HUES6 (cell line): ENCODE measurements at regions not wholly inside any gene's neighbourhood (a gene's known extent, or its start where the extent isn't known, plus 50 kb on each side); places are given as distances from the start of the nearest gene placed in this dataset.

Source experiments
- H3K27ac ChIP-seq: 2 replicates; pipeline ENCODE4 v1.7.0; 2013; ENCODE audit warnings: low read depth, mild to moderate bottlenecking, low read length, inconsistent platforms
- H3K27me3 ChIP-seq: 2 replicates; pipeline ENCODE4 v1.6.1; 2013; ENCODE audit warnings: low read length; ENCODE audit not compliant: control insufficient read depth, insufficient read depth
- H3K36me3 ChIP-seq: 2 replicates; pipeline ENCODE4 v1.6.1; 2013; ENCODE audit warnings: low read length; ENCODE audit not compliant: control insufficient read depth, insufficient read depth
- H3K4me1 ChIP-seq: 2 replicates; pipeline ENCODE4 v1.6.1; 2013; ENCODE audit warnings: low read length; ENCODE audit not compliant: control insufficient read depth, insufficient read depth
- H3K4me3 ChIP-seq: 2 replicates; pipeline ENCODE4 v1.5.1; 2013; ENCODE audit warnings: low read depth, low read length
- H3K9ac ChIP-seq: one replicate; pipeline ENCODE4 v1.6.1; 2013; ENCODE audit warnings: mild to moderate bottlenecking, low read length
- H3K9me3 ChIP-seq: 2 replicates; pipeline ENCODE4 v1.6.1; 2013; ENCODE audit warnings: low read depth, low read length; ENCODE audit not compliant: control insufficient read depth, insufficient read depth

- peaks cover 5% of the 10 kb centered on the region; the same call in 1 of the 2 replicates for H3K27me3 ChIP-seq
- H3K36me3 ChIP-seq, result no peaks in the 10 kb centered on the region
- H3K9me3 ChIP-seq, result no peaks in the 10 kb centered on the region; the same call in 1 of the 2 replicates
- H3K27ac ChIP-seq, result no peak overlapping the region
- peaks cover 22% of the 10 kb centered on the region for H3K4me1 ChIP-seq
- no peak overlapping the region for H3K4me3 ChIP-seq
- no peak overlapping the region for H3K9ac ChIP-seq
Measured at GRCh38 chrX:68995386-68995779, 166.6 kb downstream of the EFNB1 start.

- Histone ChIP-seq H3K4me1 (peaks cover 26% of the 10 kb centered on the region), H3K9me3 (no peaks in the 10 kb centered on the region; the same call in 1 of the 2 replicates), H3K4me3 (no peak overlapping the region), H3K27me3 (peaks cover 5% of the 10 kb centered on the region; the same call in 1 of the 2 replicates), H3K9ac (no peak overlapping the region), H3K36me3 (no peaks in the 10 kb centered on the region), H3K27ac (no peak overlapping the region)
Measured at GRCh38 chrX:68994891-68995255, 166.1 kb downstream of the EFNB1 start.

DNA sequence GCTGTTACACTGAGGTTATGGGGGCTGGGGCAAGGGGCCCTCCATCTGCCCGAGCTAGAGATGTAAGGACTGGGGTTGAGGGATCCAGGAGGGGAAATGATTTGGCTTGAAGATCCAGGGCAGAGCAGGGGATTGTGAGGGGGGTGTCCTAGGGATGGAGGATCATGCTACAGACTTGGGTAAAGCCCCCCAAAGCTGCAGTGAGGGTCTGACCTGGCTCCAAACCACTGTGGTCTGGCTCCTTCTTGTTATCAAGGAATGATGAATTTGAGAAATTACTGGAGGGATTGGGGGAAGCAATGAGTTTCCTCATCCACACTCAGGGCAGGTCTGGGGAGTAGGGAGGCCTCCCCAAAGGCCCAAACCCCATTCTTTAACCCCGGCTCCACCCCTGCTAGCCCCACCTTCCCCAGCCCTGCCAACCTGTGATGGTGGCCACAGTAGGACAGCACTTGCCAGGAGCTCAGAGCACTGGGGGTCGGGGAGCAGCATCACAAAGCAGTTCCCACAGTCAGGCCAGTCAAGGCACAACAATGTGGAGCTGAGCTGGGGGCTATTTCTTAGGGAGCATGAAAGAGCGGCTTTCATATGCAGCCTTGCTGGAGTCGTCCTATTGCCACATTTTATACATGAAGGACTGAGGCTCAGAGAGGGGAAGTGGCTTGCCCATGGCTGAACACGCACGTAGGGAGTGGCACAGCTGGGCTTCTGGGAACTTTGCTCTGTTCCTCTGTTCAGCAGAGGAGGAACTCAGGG lies 165.5 kb downstream of the EFNB1 start:
- Histone ChIP-seq H3K9ac (no peak overlapping the region), H3K27ac (no peak overlapping the region), H3K27me3 (peaks cover 5% of the 10 kb centered on the region; the same call in 1 of the 2 replicates), H3K36me3 (no peaks in the 10 kb centered on the region), H3K9me3 (no peaks in the 10 kb centered on the region; the same call in 1 of the 2 replicates), H3K4me3 (no peak overlapping the region), H3K4me1 (peaks cover 24% of the 10 kb centered on the region)

- H3K9me3 ChIP-seq, result peaks cover 5% of the 10 kb centered on the region
- H3K36me3 ChIP-seq, result no peaks in the 10 kb centered on the region
- no peak overlapping the region for H3K27ac ChIP-seq
- H3K4me3 ChIP-seq, result no peak overlapping the region
- no peak overlapping the region for H3K9ac ChIP-seq
- H3K4me1 ChIP-seq, result peaks cover 24% of the 10 kb centered on the region
- H3K27me3 ChIP-seq, result peaks cover 5% of the 10 kb centered on the region; the same call in 1 of the 2 replicates
Measured at GRCh38 chrX:68992821-68993397, 164.1 kb downstream of the EFNB1 start.

- Histone ChIP-seq H3K4me3 (no peak overlapping the region), H3K27ac (no peak overlapping the region), H3K4me1 (peaks cover 24% of the 10 kb centered on the region), H3K9ac (no peak overlapping the region), H3K27me3 (peaks cover 5% of the 10 kb centered on the region; the same call in 1 of the 2 replicates), H3K9me3 (peaks cover 5% of the 10 kb centered on the region), H3K36me3 (no peaks in the 10 kb centered on the region)
Measured at GRCh38 chrX:68991691-68992345, 163.0 kb downstream of the EFNB1 start.

DNA sequence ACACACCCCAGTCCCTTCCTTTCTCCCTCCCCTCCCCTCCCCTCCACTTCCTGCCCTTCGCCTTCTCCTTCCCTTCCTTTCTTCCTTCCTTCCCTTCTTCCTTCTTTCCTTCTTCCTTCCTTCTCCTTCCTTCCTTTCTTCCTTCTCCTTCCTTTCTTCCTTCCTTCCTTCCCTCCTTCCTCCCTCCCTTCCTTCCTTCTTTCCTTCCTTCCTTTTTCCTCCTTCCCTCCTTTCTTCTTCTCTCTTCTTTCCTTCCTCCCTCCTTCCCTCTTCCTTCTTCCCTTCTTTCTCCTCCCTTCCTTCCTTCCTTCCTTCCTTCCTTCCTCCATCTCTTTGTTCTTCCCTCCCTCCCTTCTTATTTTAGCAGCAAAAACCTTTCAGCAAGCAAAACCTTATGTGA lies 162.1 kb downstream of the EFNB1 start:
- Histone ChIP-seq H3K9me3 (peaks cover 5% of the 10 kb centered on the region), H3K27ac (no peak overlapping the region), H3K36me3 (no peaks in the 10 kb centered on the region), H3K9ac (no peak overlapping the region), H3K4me3 (no peak overlapping the region), H3K4me1 (peaks cover 24% of the 10 kb centered on the region), H3K27me3 (peaks cover 5% of the 10 kb centered on the region; the same call in 1 of the 2 replicates)

DNA sequence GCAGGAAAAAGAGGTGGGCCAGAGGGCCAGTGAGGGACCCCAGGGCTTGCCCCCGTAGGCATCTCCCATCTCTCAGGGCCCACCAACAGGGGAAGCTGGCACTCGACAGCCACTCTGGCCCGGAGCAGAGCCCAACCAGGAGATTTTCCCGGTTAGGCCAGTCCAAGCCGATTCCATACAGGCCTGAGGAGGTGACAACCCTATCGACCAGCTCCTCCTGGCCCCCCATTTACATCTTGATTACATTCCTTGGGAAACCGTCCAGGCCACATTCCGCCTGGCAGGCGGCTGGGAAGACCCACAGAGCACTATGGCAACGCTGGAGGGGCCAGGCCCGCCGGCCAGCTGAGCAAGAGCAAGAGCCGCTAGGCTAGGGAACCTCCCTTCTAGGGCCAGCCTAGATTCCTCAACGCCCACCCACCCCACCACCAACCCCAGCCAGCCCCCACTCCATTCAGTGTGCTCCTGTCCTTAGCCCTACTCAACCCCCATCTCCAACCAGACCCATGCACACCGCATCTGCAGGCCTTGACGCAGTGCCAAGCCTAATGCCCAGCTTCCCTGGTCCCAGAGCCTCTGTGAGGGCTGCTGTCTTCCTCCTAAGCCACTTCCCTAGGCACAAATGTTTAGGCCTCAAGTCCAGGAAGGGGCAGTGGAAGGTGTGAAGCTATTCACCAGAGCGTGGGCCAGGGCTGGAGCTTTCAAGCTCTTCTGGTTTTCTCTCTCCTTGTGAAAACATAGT lies 161.2 kb downstream of the EFNB1 start:
- Histone ChIP-seq H3K36me3 (no peaks in the 10 kb centered on the region), H3K27ac (peak overlapping the region; percentile 39; the same call in 1 of the 2 replicates), H3K4me3 (peak overlapping the region; percentile 26; the same call in 1 of the 2 replicates), H3K4me1 (peaks cover 30% of the 10 kb centered on the region), H3K27me3 (peaks cover 5% of the 10 kb centered on the region; the same call in 1 of the 2 replicates), H3K9ac (peak overlapping the region; percentile 56), H3K9me3 (peaks cover 5% of the 10 kb centered on the region)

GRCh38 chrX:68989456-68989855 lies 160.6 kb downstream of the EFNB1 start:
- no peak overlapping the region for H3K4me3 ChIP-seq

DNA sequence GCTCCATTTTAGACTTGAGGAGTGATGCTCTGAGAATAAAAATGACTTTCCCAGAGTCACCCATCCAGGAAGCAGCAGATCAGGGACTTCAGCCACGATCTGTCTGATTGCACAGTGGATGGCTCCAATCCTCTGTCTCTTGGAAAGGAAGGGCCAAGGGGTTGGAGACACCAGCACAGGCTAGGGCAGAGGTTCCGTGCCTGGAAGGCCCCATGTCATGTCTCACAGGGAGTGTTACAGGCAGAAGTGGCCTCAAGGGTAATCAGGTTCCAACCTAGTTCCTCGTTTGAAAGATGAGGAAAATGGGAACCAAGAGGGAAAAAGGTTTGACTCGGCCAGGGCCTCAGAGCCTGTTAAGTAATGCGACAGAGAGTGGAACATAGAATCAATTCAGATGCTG lies 160.0 kb downstream of the EFNB1 start:
- Histone ChIP-seq H3K9me3 (peaks cover 5% of the 10 kb centered on the region), H3K9ac (no peak overlapping the region), H3K36me3 (no peaks in the 10 kb centered on the region), H3K4me3 (no peak overlapping the region), H3K4me1 (peaks cover 31% of the 10 kb centered on the region), H3K27me3 (peaks cover 5% of the 10 kb centered on the region; the same call in 1 of the 2 replicates), H3K27ac (no peak overlapping the region)

More at GRCh38 chrX:68989456-68989855, 160.6 kb downstream of the EFNB1 start:
- peak overlapping the region; percentile 0 for H3K9ac ChIP-seq
- no peaks in the 10 kb centered on the region for H3K36me3 ChIP-seq
- peaks cover 5% of the 10 kb centered on the region; the same call in 1 of the 2 replicates for H3K27me3 ChIP-seq
- no peak overlapping the region; the same call in 1 of the 2 replicates for H3K27ac ChIP-seq
- H3K4me1 ChIP-seq, result peaks cover 31% of the 10 kb centered on the region
- peaks cover 5% of the 10 kb centered on the region for H3K9me3 ChIP-seq

DNA sequence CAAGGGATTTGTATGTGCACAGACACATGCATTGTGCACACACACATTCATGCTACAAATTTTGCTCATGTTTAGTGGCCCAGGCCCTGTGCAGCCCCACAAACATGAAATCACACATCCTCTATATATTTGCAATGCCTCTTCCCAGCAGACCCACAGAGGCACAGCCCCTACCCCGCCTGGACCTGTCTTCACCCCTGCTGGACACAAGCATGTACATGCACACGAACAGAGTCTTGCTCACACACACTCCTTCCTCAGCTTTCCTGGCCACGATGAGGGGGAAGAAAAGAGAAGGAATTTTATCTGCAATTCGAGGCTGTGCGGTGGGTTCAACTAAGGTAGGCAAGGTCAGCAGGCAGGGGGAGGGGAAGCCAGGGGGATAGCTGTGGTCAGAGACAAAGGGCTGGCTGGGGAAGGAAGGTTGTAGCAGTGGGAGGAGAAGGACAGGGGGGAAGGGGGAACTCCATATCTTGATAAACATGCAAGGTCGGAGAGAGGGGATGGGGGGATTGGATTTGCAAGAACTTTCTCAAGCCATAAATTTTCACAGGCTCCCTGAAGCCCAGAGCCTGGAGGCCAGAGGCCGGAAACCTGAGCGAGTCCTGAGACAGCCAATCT lies 156.4 kb downstream of the EFNB1 start:
- H3K27me3 ChIP-seq, result no peaks in the 10 kb centered on the region; the same call in 1 of the 2 replicates
- peaks cover 23% of the 10 kb centered on the region for H3K4me1 ChIP-seq
- H3K27ac ChIP-seq, result no peak overlapping the region
- peaks cover 5% of the 10 kb centered on the region for H3K9me3 ChIP-seq
- no peaks in the 10 kb centered on the region for H3K36me3 ChIP-seq
- H3K4me3 ChIP-seq, result no peak overlapping the region
- H3K9ac ChIP-seq, result no peak overlapping the region
